Parathyroid adenoma (tissue), 2 donors: ENCODE measurements at regions not wholly inside any gene's neighbourhood (a gene's known extent, or its start where the extent isn't known, plus 50 kb on each side); places are given as distances from the start of the nearest gene placed in this dataset.

ENCODE experiments used
- H2AFZ ChIP-seq: fragments of 300-600 bp; sonication (generic); one replicate; pipeline ENCODE4 v1.7.0; 2017; ENCODE audit warnings: antibody characterized with exemption, mild to moderate bottlenecking
- H3K27ac ChIP-seq: fragments of 300-600 bp; sonication (generic); one replicate; pipeline ENCODE4 v1.7.0; 2017
- H3K27me3 ChIP-seq: fragments of 300-600 bp; sonication (generic); one replicate; pipeline ENCODE4 v1.7.0; 2017; ENCODE audit warnings: low read length; ENCODE audit not compliant: control insufficient read depth, insufficient read depth
- H3K36me3 ChIP-seq: fragments of 300-600 bp; sonication (generic); one replicate; pipeline ENCODE4 v1.7.0; 2017; ENCODE audit warnings: low read length; ENCODE audit not compliant: control insufficient read depth, insufficient read depth
- H3K4me1 ChIP-seq: fragments of 300-600 bp; sonication (generic); one replicate; pipeline ENCODE4 v1.7.0; 2017; ENCODE audit warnings: control low read depth
- H3K4me2 ChIP-seq: fragments of 300-600 bp; sonication (generic); one replicate; pipeline ENCODE4 v1.7.0; 2017; ENCODE audit warnings: low read length
- H3K4me3 ChIP-seq: fragments of 300-600 bp; sonication (generic); one replicate; pipeline ENCODE4 v1.7.0; 2017; ENCODE audit warnings: low read depth, low read length
- H3K79me2 ChIP-seq: fragments of 300-600 bp; sonication (generic); one replicate; pipeline ENCODE4 v1.7.0; 2017; ENCODE audit warnings: control low read depth
- H3K9ac ChIP-seq: fragments of 300-600 bp; sonication (generic); one replicate; pipeline ENCODE4 v1.7.0; 2017; ENCODE audit warnings: mild to moderate bottlenecking
- H3K9me3 ChIP-seq: fragments of 300-600 bp; sonication (generic); one replicate; pipeline ENCODE4 v1.7.0; 2017; ENCODE audit warnings: low read length; ENCODE audit not compliant: control insufficient read depth
- TF ChIP-seq, protein P1 (sequence below): fragments of 300-600 bp; sonication (generic); IDR thresholded peaks from one replicate; pipeline ENCODE4 v1.7.0; 2017; ENCODE audit warnings: antibody characterized with exemption, mild to moderate bottlenecking
- donor health status: primary hyperparathyroidism.

DNA sequence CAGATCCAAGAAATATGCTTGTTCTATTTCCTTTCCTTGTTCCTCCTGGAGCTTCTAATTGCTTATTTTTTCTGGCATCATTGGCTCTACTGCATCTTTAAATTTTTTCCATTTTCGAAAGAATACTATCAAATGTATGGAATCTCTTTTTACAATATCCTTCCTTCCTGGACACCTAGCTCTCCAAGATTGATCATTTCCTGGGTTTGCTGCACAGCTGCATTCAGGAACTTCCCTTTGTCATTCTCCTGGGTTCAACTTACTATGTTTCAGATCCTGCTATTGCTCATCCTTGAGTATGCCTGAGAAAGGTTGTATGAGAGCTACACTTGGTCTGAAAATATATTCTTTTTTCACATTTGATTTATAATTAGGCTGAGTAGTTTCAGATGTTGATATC, 73.7 kb upstream of the ERCC6L2 start:
- no peaks in the 10 kb centered on the region for H3K79me2 ChIP-seq
- TF ChIP-seq, protein P1, sequence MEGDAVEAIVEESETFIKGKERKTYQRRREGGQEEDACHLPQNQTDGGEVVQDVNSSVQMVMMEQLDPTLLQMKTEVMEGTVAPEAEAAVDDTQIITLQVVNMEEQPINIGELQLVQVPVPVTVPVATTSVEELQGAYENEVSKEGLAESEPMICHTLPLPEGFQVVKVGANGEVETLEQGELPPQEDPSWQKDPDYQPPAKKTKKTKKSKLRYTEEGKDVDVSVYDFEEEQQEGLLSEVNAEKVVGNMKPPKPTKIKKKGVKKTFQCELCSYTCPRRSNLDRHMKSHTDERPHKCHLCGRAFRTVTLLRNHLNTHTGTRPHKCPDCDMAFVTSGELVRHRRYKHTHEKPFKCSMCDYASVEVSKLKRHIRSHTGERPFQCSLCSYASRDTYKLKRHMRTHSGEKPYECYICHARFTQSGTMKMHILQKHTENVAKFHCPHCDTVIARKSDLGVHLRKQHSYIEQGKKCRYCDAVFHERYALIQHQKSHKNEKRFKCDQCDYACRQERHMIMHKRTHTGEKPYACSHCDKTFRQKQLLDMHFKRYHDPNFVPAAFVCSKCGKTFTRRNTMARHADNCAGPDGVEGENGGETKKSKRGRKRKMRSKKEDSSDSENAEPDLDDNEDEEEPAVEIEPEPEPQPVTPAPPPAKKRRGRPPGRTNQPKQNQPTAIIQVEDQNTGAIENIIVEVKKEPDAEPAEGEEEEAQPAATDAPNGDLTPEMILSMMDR: no peak
- H3K27me3 ChIP-seq: no peaks in the 10 kb centered on the region
- H3K4me3 ChIP-seq: no peak overlapping the region
- no peaks in the 10 kb centered on the region for H3K36me3 ChIP-seq
- no peak overlapping the region for H3K4me2 ChIP-seq
- H3K9ac ChIP-seq: no peak overlapping the region
- no peaks in the 10 kb centered on the region for H3K9me3 ChIP-seq
- H3K27ac ChIP-seq: no peak overlapping the region
- H2AFZ ChIP-seq: no peak overlapping the region
- no peaks in the 10 kb centered on the region for H3K4me1 ChIP-seq

DNA sequence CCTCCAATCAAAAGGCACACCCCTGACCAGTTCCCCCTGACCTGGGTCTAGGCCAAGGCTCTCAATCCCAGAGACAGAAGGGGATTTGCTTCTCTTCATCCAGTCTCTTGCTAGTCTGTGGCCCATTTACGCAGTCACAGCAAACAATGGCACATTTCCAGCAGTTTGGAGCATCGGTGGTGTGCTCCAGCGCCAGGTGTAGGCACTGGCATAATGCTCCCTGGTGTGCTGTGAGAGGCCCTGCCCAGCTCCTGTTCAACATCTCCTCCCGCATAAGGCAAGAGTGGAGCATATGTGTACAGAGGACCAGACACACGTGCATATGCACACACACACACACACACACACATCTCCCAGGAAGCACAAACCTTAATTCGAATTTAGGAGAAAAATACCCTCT, 79.5 kb upstream of the ERCC6L2 start:
- H3K79me2 ChIP-seq: no peaks in the 10 kb centered on the region
- no peak overlapping the region for H3K9ac ChIP-seq
- H3K9me3 ChIP-seq: no peaks in the 10 kb centered on the region
- no peaks in the 10 kb centered on the region for H3K4me1 ChIP-seq
- no peak overlapping the region for H2AFZ ChIP-seq
- no peak overlapping the region for H3K27ac ChIP-seq
- TF ChIP-seq, protein P1: no peak
- H3K4me3 ChIP-seq: no peak overlapping the region
- H3K36me3 ChIP-seq: no peaks in the 10 kb centered on the region
- H3K27me3 ChIP-seq: no peaks in the 10 kb centered on the region
- no peak overlapping the region for H3K4me2 ChIP-seq

- TF ChIP-seq, protein P1: no peak
- H3K27ac ChIP-seq: no peak overlapping the region
- H3K27me3 ChIP-seq: no peaks in the 10 kb centered on the region
- no peak overlapping the region for H3K4me2 ChIP-seq
- H3K9ac ChIP-seq: no peak overlapping the region
- H3K4me3 ChIP-seq: no peak overlapping the region
- H3K4me1 ChIP-seq: no peaks in the 10 kb centered on the region
- no peaks in the 10 kb centered on the region for H3K36me3 ChIP-seq
- H3K79me2 ChIP-seq: no peaks in the 10 kb centered on the region
- no peaks in the 10 kb centered on the region for H3K9me3 ChIP-seq
- H2AFZ ChIP-seq: no peak overlapping the region
Measured at GRCh38 chr9:95793924-95794828, 81.3 kb upstream of the ERCC6L2 start.

GRCh38 chr9:95791695-95792094, 83.8 kb upstream of the ERCC6L2 start:
- no peaks in the 10 kb centered on the region for H3K9me3 ChIP-seq
- no peaks in the 10 kb centered on the region for H3K36me3 ChIP-seq
- H3K27ac ChIP-seq: no peak overlapping the region
- H3K27me3 ChIP-seq: no peaks in the 10 kb centered on the region
- no peak overlapping the region for H2AFZ ChIP-seq
- no peak overlapping the region for H3K9ac ChIP-seq
- H3K4me3 ChIP-seq: no peak overlapping the region
- TF ChIP-seq, protein P1: no peak
- H3K79me2 ChIP-seq: no peaks in the 10 kb centered on the region
- H3K4me1 ChIP-seq: no peaks in the 10 kb centered on the region
- no peak overlapping the region for H3K4me2 ChIP-seq

GRCh38 chr9:95791286-95791685, 84.2 kb upstream of the ERCC6L2 start:
- H3K9me3 ChIP-seq: no peaks in the 10 kb centered on the region
- H3K27me3 ChIP-seq: no peaks in the 10 kb centered on the region
- no peak overlapping the region for H3K27ac ChIP-seq
- H3K36me3 ChIP-seq: no peaks in the 10 kb centered on the region
- H3K79me2 ChIP-seq: no peaks in the 10 kb centered on the region
- H3K9ac ChIP-seq: no peak overlapping the region
- no peaks in the 10 kb centered on the region for H3K4me1 ChIP-seq
- H3K4me3 ChIP-seq: no peak overlapping the region
- no peak overlapping the region for H3K4me2 ChIP-seq
- TF ChIP-seq, protein P1: no peak
- no peak overlapping the region for H2AFZ ChIP-seq
